ACHN (cell line): ENCODE measurements at regions not wholly inside any gene's neighbourhood (a gene's known extent, or its start where the extent isn't known, plus 50 kb on each side); places are given as distances from the start of the nearest gene placed in this dataset.
"Not testable (repeated sequence)": the region's sequence is repeated elsewhere in the genome, so short reads cannot be mapped to it uniquely, and the experiment has no call there.

Source experiments
- DNase-seq: peaks from one replicate; pipeline ENCODE4 v3.0.0-alpha.2; 2015
- in situ Hi-C: cut with HindIII; loops from 2 replicates; pipeline ENCODE4 v1.10.0; 2017; ENCODE audit warnings: low sequenced_read_pairs, low pct_ligation_motif_present, low pct_unique_long_range_greater_than_20kb

DNA sequence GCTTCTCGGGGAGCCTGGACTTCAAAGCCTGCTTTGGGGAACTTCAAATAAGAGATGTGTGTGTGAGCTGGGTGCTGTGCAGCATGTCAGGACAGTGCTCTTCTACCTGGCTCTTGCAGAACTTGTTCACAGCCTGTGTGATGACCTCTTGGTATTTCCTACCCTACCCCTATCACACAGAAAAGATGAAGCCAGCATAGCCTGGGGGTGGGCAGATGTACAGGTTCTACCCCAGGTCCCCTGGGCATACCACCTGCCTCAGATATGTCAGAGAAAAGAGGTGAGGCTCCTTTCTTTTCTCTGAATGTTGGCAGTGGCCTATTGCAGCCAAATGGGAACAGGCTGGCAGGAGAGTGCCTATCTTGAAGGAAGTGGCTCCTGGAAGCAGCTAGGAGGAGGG lies 111.7 kb upstream of the ALG10B start:
- DNase-seq: no peak
- in situ Hi-C loops: no loop called here

DNA sequence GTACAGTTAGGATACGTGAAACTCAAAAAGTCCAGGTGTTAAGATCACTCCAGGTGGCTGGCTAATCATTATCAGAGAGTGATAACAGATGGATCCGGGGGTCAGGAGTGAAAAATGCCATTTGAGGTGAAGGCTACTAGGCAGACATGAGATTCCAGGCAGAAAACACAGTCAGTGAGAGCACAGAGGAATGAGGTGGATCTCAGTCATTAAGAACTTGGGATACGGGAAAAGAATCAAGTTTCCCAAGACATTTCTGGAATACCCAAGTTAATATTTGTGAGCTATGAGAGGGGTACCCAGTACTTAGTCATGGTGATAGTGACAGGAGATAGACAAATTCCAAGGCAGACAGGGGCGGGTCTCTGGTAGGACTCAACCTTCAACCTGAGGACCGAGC lies 94.6 kb upstream of the ALG10B start:
- in situ Hi-C loops: no loop called here
- no peak for DNase-seq

- in situ Hi-C loops: not testable (repeated sequence)
These were observed 78.2 kb upstream of the ALG10B start for GRCh38 chr12:38238328-38238727.

DNA sequence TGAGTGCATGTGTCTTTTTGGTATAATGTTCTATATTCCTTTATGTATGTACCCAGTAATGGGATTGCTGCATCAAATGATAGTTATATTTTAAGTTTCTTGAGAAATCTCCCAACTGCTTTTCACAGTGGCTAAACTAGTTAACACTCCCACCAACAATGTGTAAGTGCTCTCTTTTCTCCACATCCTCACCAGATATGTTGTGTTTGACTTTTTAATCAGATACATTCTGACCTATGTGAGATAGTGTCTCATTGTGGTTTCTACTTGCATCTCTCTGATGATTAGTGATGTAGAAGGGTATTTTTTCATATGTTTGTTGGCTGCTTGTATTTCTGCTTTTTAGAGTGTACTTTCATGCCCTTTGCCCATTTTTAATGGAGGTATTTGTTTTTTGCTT lies 62.8 kb upstream of the ALG10B start:
- in situ Hi-C loops: no loop called here
- no peak for DNase-seq

More at GRCh38 chr12:38238328-38238727, 78.2 kb upstream of the ALG10B start:
- DNase-seq: not testable (repeated sequence)

GRCh38 chr12:38258411-38258810 lies 58.2 kb upstream of the ALG10B start:
- in situ Hi-C loops: no loop called here
- DNase-seq: no peak
